SK-N-SH (cell line): ENCODE measurements at regions not wholly inside any gene's neighbourhood (a gene's known extent, or its start where the extent isn't known, plus 50 kb on each side); places are given as distances from the start of the nearest gene placed in this dataset.

Experiments used
- CTCF ChIA-PET: fragments of 300-600, 350-600 bp; formaldehyde crosslinking; extraction: SDS; loops from one replicate; lab custom pipeline; 2021; lab: Yijun Ruan, JAX
- POLR2A ChIA-PET: fragments of 350-600 bp; sonication (Branson Sonifier 250); formaldehyde crosslinking; extraction: SDS; loops from one replicate; lab custom pipeline; 2020; ENCODE audit warnings: antibody characterized with exemption, inconsistent platforms; lab: Yijun Ruan, JAX
- DNase-seq: peaks from one replicate; pipeline ENCODE4 v3.0.0; 2012
- H2AFZ ChIP-seq: fragments of 200-600 bp; sonication (generic); 2 replicates; pipeline ENCODE4 v1.8.1; 2016; ENCODE audit warnings: antibody characterized with exemption, mild to moderate bottlenecking, low read depth
- H3F3A ChIP-seq: fragments of 200-600 bp; sonication (generic); replicated peaks from 2 replicates; pipeline ENCODE3; 2016; ENCODE audit warnings: antibody characterized with exemption, mild to moderate bottlenecking; ENCODE audit not compliant: insufficient read depth
- H3K27ac ChIP-seq, 2 experiments: fragments of 200-500 bp in 1 of 2; fragments of 200-600 bp in 1 of 2; sonication (Bioruptor generic) in 1 of 2; sonication (generic), shearing (Covaris generic) in 1 of 2; 2 replicates each; pipeline versions ENCODE4 v1.5.1 to v1.6.1; 2014 to 2016; ENCODE audit warnings: low read depth in 2 of 2, inconsistent platforms in 1 of 2, low read length in 1 of 2, mild to moderate bottlenecking in 1 of 2, mixed read lengths in 1 of 2
- H3K27me3 ChIP-seq: fragments of 200-600 bp; sonication (generic), shearing (Covaris generic); 2 replicates; pipeline ENCODE4 v1.6.1; 2016; ENCODE audit warnings: mixed run types; ENCODE audit not compliant: insufficient read depth
- H3K36me3 ChIP-seq, 2 experiments: fragments of 200-500 bp in 1 of 2; fragments of 200-600 bp in 1 of 2; sonication (Bioruptor generic) in 1 of 2; sonication (generic) in 1 of 2; replicated peaks in 1 of 2; 2 replicates each; pipeline versions ENCODE3 to v1.5.1; 2014 to 2016; ENCODE audit warnings: low read length in 1 of 2, mild to moderate bottlenecking in 1 of 2; ENCODE audit not compliant: insufficient read depth in 2 of 2, control insufficient read depth in 1 of 2
- H3K4me1 ChIP-seq, 2 experiments: fragments of 200-500 bp in 1 of 2; fragments of 200-600 bp in 1 of 2; sonication (Bioruptor generic) in 1 of 2; sonication (generic), shearing (Covaris generic) in 1 of 2; 2 replicates each; pipeline versions ENCODE4 v1.5.1 to v1.6.1; 2014 to 2016; ENCODE audit warnings: low read depth in 1 of 2, low read length in 1 of 2, mixed run types in 1 of 2; ENCODE audit not compliant: insufficient read depth in 2 of 2, control insufficient read depth in 1 of 2
- H3K4me2 ChIP-seq: fragments of 200-600 bp; sonication (generic), shearing (Covaris generic); 2 replicates; pipeline ENCODE4 v1.6.1; 2017; ENCODE audit warnings: mixed run types
- H3K4me3 ChIP-seq, 2 experiments: fragments of 200-500 bp in 1 of 2; fragments of 200-600 bp in 1 of 2; sonication (Bioruptor generic) in 1 of 2; sonication (generic), shearing (Covaris generic) in 1 of 2; 2 replicates each; pipeline versions ENCODE4 v1.5.1 to v1.8.1; 2014 to 2016; ENCODE audit warnings: low read depth in 2 of 2, inconsistent platforms in 1 of 2, low read length in 1 of 2, mild to moderate bottlenecking in 1 of 2, mixed read lengths in 1 of 2, moderate library complexity in 1 of 2
- H3K79me2 ChIP-seq: fragments of 200-600 bp; sonication (generic); 2 replicates; pipeline ENCODE4 v1.8.1; 2017; ENCODE audit warnings: mild to moderate bottlenecking; ENCODE audit not compliant: insufficient read depth
- H3K9ac ChIP-seq: fragments of 200-600 bp; sonication (generic); 2 replicates; pipeline ENCODE4 v1.6.1; 2017; ENCODE audit warnings: mixed run types
- H3K9me2 ChIP-seq: fragments of 200-600 bp; sonication (generic); 2 replicates; pipeline ENCODE4 v1.6.1; 2017; ENCODE audit warnings: mixed run types
- H3K9me3 ChIP-seq: fragments of 200-600 bp; sonication (generic); 2 replicates; pipeline ENCODE4 v1.6.1; 2017; ENCODE audit warnings: mixed run types, mild to moderate bottlenecking, moderate library complexity
- H4K20me1 ChIP-seq: fragments of 200-600 bp; sonication (generic); 2 replicates; pipeline ENCODE4 v1.6.1; 2017; ENCODE audit warnings: mild to moderate bottlenecking, mixed run types; ENCODE audit not compliant: insufficient read depth
- CHD2 ChIP-seq: fragments of 150-350 bp; IDR thresholded peaks from 2 replicates; pipeline ENCODE4 v1.6.1; 2018; ENCODE audit warnings: low read length; ENCODE audit not compliant: partially characterized antibody
- ELF1 ChIP-seq: IDR thresholded peaks from 2 replicates; pipeline ENCODE4 v1.4.0; 2012
- EP300 ChIP-seq, 2 experiments: IDR thresholded peaks; 2 replicates each; pipeline versions ENCODE4 v1.4.0 to v1.6.1; 2012; ENCODE audit warnings: borderline replicate concordance in 1 of 2, low read depth in 1 of 2, low read length in 1 of 2
- GABPA ChIP-seq: IDR thresholded peaks from 2 replicates; pipeline ENCODE4 v1.4.0; 2012; ENCODE audit warnings: low read depth, mild to moderate bottlenecking
- MEF2A ChIP-seq: IDR thresholded peaks from 2 replicates; pipeline ENCODE4 v1.4.0; 2012; ENCODE audit warnings: low read depth, borderline replicate concordance
- MXI1 ChIP-seq: IDR thresholded peaks from 2 replicates; pipeline ENCODE4 v1.6.1; 2012; ENCODE audit warnings: mild to moderate bottlenecking, low read depth, low read length, improper control_type of control experiment
- NRF1 ChIP-seq: IDR thresholded peaks from 2 replicates; pipeline ENCODE4 v1.6.1; 2012; ENCODE audit warnings: low read depth, mild to moderate bottlenecking, low read length
- POLR2AphosphoS5 ChIP-seq: IDR thresholded peaks from 2 replicates; pipeline ENCODE4 v1.6.1; 2012; ENCODE audit warnings: low read depth, low read length
- RAD21 ChIP-seq: IDR thresholded peaks from 2 replicates; pipeline ENCODE4 v1.6.1; 2012; ENCODE audit warnings: mild to moderate bottlenecking, low read length
- RFX5 ChIP-seq: IDR thresholded peaks from 2 replicates; pipeline ENCODE4 v1.6.1; 2012; ENCODE audit warnings: mild to moderate bottlenecking, improper control_type of control experiment, low read length
- SIN3A ChIP-seq: IDR thresholded peaks from 2 replicates; pipeline ENCODE4 v1.6.1; 2012; ENCODE audit warnings: low read depth, mild to moderate bottlenecking, low read length, moderate library complexity, borderline replicate concordance
- SMC3 ChIP-seq: IDR thresholded peaks from 2 replicates; pipeline ENCODE4 v1.6.1; 2012; ENCODE audit warnings: low read depth, low read length, improper control_type of control experiment
- TCF12 ChIP-seq: IDR thresholded peaks from 2 replicates; pipeline ENCODE4 v1.4.0; 2012
- TEAD4 ChIP-seq: IDR thresholded peaks from 2 replicates; pipeline ENCODE4 v1.4.0; 2012; ENCODE audit warnings: mild to moderate bottlenecking, borderline replicate concordance; ENCODE audit not compliant: insufficient read depth
- WGBS: methylation state at CpG from one replicate; pipeline ENCODE4 v1.1.6; 2017; ENCODE audit warnings: low lambda C conversion rate; 5-methylcytosine and 5-hydroxymethylcytosine counted together
- TF ChIP-seq, protein P1 (sequence below): fragments of 150-350 bp; IDR thresholded peaks from 2 replicates; pipeline ENCODE4 v1.6.1; 2016; ENCODE audit warnings: mild to moderate bottlenecking, low read depth, low read length
- TF ChIP-seq, protein P2 (sequence below): fragments of 200-600 bp; sonication (generic); IDR thresholded peaks from 2 replicates; pipeline ENCODE4 v1.6.1; 2017; ENCODE audit warnings: antibody characterized with exemption, mild to moderate bottlenecking, moderate library complexity
- TF ChIP-seq, protein P3 (sequence below): fragments of 150-350 bp; IDR thresholded peaks from 2 replicates; pipeline ENCODE4 v1.6.1; 2017; ENCODE audit warnings: antibody characterized with exemption, low read length, low read depth, borderline replicate concordance

DNA sequence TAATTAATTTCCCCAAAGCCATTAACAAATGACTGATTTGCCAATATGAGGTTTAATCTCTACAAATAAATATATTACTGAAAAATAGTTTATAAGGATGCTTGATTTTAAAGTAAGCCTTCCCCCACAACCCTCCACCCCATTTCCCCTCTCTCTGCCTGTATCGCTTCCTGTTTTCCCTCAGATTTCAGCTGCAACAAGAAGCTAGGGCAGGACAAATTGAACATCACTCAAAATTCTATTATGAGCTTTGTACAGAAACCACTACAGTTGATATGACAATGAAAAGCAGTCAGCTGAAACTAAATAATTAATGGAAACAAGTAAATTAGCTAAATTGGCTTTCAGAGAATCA, 109.0 kb upstream of the SP4 start:
- Histone ChIP-seq H3F3A (no peaks in the 10 kb centered on the region), H3K4me3 (no peak overlapping the region), H3K9me3 (no peaks in the 10 kb centered on the region; the same call in 1 of the 2 replicates), H2AFZ (peak overlapping the region; percentile 12; the same call in 1 of the 2 replicates), H3K9me2 (no peaks in the 10 kb centered on the region; the same call in 1 of the 2 replicates), H3K9ac (no peak overlapping the region), H3K36me3 (no peaks in the 10 kb centered on the region), H3K4me1 (no peaks in the 10 kb centered on the region), H3K27ac (no peak overlapping the region), H3K4me2 (no peak overlapping the region), H4K20me1 (no peaks in the 10 kb centered on the region), H3K27me3 (no peaks in the 10 kb centered on the region), H3K79me2 (no peaks in the 10 kb centered on the region)
- POLR2A ChIA-PET: no interaction called here
- TF ChIP-seq EP300 (IDR thresholded peaks at IDR 0.05; ENCODE audit: borderline replicate concordance in 1 of 2, low read depth in 1 of 2, low read length in 1 of 2): no peak
- no peak for TF ChIP-seq TEAD4
- TF ChIP-seq, protein P1, sequence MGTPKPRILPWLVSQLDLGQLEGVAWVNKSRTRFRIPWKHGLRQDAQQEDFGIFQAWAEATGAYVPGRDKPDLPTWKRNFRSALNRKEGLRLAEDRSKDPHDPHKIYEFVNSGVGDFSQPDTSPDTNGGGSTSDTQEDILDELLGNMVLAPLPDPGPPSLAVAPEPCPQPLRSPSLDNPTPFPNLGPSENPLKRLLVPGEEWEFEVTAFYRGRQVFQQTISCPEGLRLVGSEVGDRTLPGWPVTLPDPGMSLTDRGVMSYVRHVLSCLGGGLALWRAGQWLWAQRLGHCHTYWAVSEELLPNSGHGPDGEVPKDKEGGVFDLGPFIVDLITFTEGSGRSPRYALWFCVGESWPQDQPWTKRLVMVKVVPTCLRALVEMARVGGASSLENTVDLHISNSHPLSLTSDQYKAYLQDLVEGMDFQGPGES: no peak
- TF ChIP-seq MEF2A: no peak
- no peak for TF ChIP-seq NRF1
- no peak for TF ChIP-seq RAD21
- no peak for TF ChIP-seq SMC3
- TF ChIP-seq, protein P2, sequence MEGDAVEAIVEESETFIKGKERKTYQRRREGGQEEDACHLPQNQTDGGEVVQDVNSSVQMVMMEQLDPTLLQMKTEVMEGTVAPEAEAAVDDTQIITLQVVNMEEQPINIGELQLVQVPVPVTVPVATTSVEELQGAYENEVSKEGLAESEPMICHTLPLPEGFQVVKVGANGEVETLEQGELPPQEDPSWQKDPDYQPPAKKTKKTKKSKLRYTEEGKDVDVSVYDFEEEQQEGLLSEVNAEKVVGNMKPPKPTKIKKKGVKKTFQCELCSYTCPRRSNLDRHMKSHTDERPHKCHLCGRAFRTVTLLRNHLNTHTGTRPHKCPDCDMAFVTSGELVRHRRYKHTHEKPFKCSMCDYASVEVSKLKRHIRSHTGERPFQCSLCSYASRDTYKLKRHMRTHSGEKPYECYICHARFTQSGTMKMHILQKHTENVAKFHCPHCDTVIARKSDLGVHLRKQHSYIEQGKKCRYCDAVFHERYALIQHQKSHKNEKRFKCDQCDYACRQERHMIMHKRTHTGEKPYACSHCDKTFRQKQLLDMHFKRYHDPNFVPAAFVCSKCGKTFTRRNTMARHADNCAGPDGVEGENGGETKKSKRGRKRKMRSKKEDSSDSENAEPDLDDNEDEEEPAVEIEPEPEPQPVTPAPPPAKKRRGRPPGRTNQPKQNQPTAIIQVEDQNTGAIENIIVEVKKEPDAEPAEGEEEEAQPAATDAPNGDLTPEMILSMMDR: no peak
- no peak for TF ChIP-seq MXI1
- no peak for TF ChIP-seq RFX5
- no peak for TF ChIP-seq TCF12
- no peak for TF ChIP-seq SIN3A
- no peak for TF ChIP-seq CHD2
- TF ChIP-seq, protein P3, sequence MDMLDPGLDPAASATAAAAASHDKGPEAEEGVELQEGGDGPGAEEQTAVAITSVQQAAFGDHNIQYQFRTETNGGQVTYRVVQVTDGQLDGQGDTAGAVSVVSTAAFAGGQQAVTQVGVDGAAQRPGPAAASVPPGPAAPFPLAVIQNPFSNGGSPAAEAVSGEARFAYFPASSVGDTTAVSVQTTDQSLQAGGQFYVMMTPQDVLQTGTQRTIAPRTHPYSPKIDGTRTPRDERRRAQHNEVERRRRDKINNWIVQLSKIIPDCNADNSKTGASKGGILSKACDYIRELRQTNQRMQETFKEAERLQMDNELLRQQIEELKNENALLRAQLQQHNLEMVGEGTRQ: no peak
- no peak for TF ChIP-seq GABPA
- TF ChIP-seq ELF1: no peak
- no peak for TF ChIP-seq POLR2AphosphoS5
- DNase-seq: no peak
- CTCF ChIA-PET: interaction anchor here (1.3 kb wide), 1 partner anchor 11 kb away, joined by 3 read pairs; no protein-coding TSS in a partner anchor
- WGBS: 60% methylated on average over 1 of the region's 1 CpG
